AG04449 (cell line): ENCODE measurements at regions not wholly inside any gene's neighbourhood (a gene's known extent, or its start where the extent isn't known, plus 50 kb on each side); places are given as distances from the start of the nearest gene placed in this dataset.

Experiments
- CTCF ChIA-PET: fragments of 350-600 bp; formaldehyde crosslinking; extraction: SDS; loops from one replicate; lab custom pipeline; 2021; ENCODE audit warnings: antibody characterized with exemption; lab: Yijun Ruan, JAX
- POLR2A ChIA-PET: fragments of 400-600, 350-600 bp; formaldehyde crosslinking; extraction: SDS; loops from one replicate; lab custom pipeline; 2020; ENCODE audit warnings: antibody characterized with exemption, inconsistent platforms; lab: Yijun Ruan, JAX
- DNase-seq: peaks from one replicate; pipeline ENCODE4 v3.0.0-alpha.2; 2010; ENCODE audit warnings: low read depth, low spot score
- H3K4me3 ChIP-seq: 2 replicates; pipeline ENCODE4 v1.5.1; 2011; ENCODE audit warnings: low read depth, mild to moderate bottlenecking, control low read depth, low read length
- CTCF ChIP-seq: IDR thresholded peaks from one replicate; pipeline ENCODE4 v1.5.1; 2011; ENCODE audit warnings: mild to moderate bottlenecking, moderate library complexity, low read length, control low read depth, inconsistent platforms; ENCODE audit not compliant: insufficient read depth; ENCODE audit errors: missing control alignments

GRCh38 chr11:69545976-69546617, 64.6 kb downstream of the LINC01488 start:
- TF ChIP-seq CTCF = no peak
- CTCF ChIA-PET = no interaction called here

GRCh38 chr11:69546735-69547370, 65.4 kb downstream of the LINC01488 start:
- H3K4me3 ChIP-seq = no peak overlapping the region
- POLR2A ChIA-PET = no interaction called here
- CTCF ChIA-PET = no interaction called here
- no peak for DNase-seq
- no peak for TF ChIP-seq CTCF

More at GRCh38 chr11:69545976-69546617, 64.6 kb downstream of the LINC01488 start:
- no peak overlapping the region for H3K4me3 ChIP-seq
- POLR2A ChIA-PET = no interaction called here
- DNase-seq = no peak

GRCh38 chr11:69550846-69551245, 69.4 kb downstream of the LINC01488 start:
- POLR2A ChIA-PET = no interaction called here
- TF ChIP-seq CTCF = no peak

GRCh38 chr11:69551963-69552362, 70.5 kb downstream of the LINC01488 start:
- no peak overlapping the region for H3K4me3 ChIP-seq
- TF ChIP-seq CTCF = no peak
- ChIA-PET POLR2A (no interaction called here), CTCF (no interaction called here)
- DNase-seq = no peak

More at GRCh38 chr11:69550846-69551245, 69.4 kb downstream of the LINC01488 start:
- no peak overlapping the region for H3K4me3 ChIP-seq
- CTCF ChIA-PET = interaction anchor here (0.8 kb wide), 1 partner anchor 10 kb away, joined by 3 read pairs; no protein-coding TSS in a partner anchor
- no peak for DNase-seq

- POLR2A ChIA-PET = no interaction called here
Observed at GRCh38 chr11:69552951-69553350, 71.5 kb downstream of the LINC01488 start.

More at GRCh38 chr11:69552951-69553350, 71.5 kb downstream of the LINC01488 start:
- no peak for TF ChIP-seq CTCF
- CTCF ChIA-PET = no interaction called here
- DNase-seq = no peak
- H3K4me3 ChIP-seq = no peak overlapping the region
